Stomach (tissue), 8 donors: ENCODE measurements at regions not wholly inside any gene's neighbourhood (a gene's known extent, or its start where the extent isn't known, plus 50 kb on each side); places are given as distances from the start of the nearest gene placed in this dataset.
"Not testable (repeated sequence)": the region's sequence is repeated elsewhere in the genome, so short reads cannot be mapped to it uniquely, and the experiment has no call there.

Source experiments
- DNase-seq, 2 donors: peaks; one replicate each; pipeline versions ENCODE4 v3.0.0 to v3.0.0-alpha.2; 2013 to 2019
- H3K27ac ChIP-seq, 5 donors: fragments of 200-600 bp in 4 of 5; sonication (generic) in 4 of 5; one replicate each; pipeline ENCODE4 v1.5.1; 2013 to 2019; ENCODE audit warnings: mild to moderate bottlenecking in 1 of 5, moderate library complexity in 1 of 5
- H3K27me3 ChIP-seq, 3 donors: fragments of 200-600 bp; sonication (generic); one replicate each; pipeline ENCODE4 v1.5.1; 2017 to 2019; ENCODE audit warnings: mixed run types in 1 of 3
- H3K36me3 ChIP-seq, 4 donors: fragments of 200-600 bp; sonication (generic); 1 replicate in 3 of 4; 2 replicates in 1 of 4; pipeline ENCODE4 v1.5.1; 2016 to 2019
- H3K4me1 ChIP-seq, 4 donors: fragments of 200-600 bp; sonication (generic); one replicate each; pipeline ENCODE4 v1.5.1; 2016 to 2019
- H3K4me3 ChIP-seq, 4 donors: fragments of 200-600 bp; sonication (generic) in 3 of 4; one replicate each; pipeline ENCODE4 v1.5.1; 2016 to 2019; ENCODE audit warnings: mild to moderate bottlenecking in 1 of 4
- H3K9me3 ChIP-seq, 4 donors: fragments of 200-600 bp; sonication (generic); one replicate each; pipeline ENCODE4 v1.5.1; 2016 to 2019
- CTCF ChIP-seq, 7 experiments: fragments of 450-650 bp in 4 of 7; fragments of 200-600 bp in 3 of 7; sonication (generic) in 3 of 7; IDR thresholded peaks; one replicate each; pipeline ENCODE4 v1.5.1; 2016 to 2019; ENCODE audit warnings: antibody characterized with exemption in 7 of 7, control low read depth in 2 of 7, mild to moderate bottlenecking in 1 of 7
- EP300 ChIP-seq: sonication (generic); formaldehyde crosslinking; IDR thresholded peaks from one replicate; pipeline ENCODE4 v1.6.1; 2017; ENCODE audit warnings: antibody characterized with exemption
- POLR2A ChIP-seq, 4 donors: fragments of 450-650 bp; IDR thresholded peaks; one replicate each; pipeline ENCODE4 v1.6.1; 2016; ENCODE audit warnings: antibody characterized with exemption in 4 of 4, control low read depth in 2 of 4, mild to moderate bottlenecking in 1 of 4, moderate library complexity in 1 of 4
- POLR2AphosphoS5 ChIP-seq, 3 donors: sonication (generic); formaldehyde crosslinking; IDR thresholded peaks; one replicate each; pipeline ENCODE4 v1.6.1; 2016; ENCODE audit warnings: antibody characterized with exemption in 3 of 3
- WGBS, 5 donors: extraction: QIAGEN DNeasy Blood & Tissue Kit in 3 of 5; methylation state at CpG; one replicate each; pipeline versions ENCODE4 v1.1.5 to v1.1.7; 2013 to 2018; 5-methylcytosine and 5-hydroxymethylcytosine counted together
- intact Hi-C: fragments of 100-400 bp; cut with DNase I; formaldehyde crosslinking; loops from one replicate; pipeline ENCODE4 v1.15.1; 2023; ENCODE audit warnings: low total_unique reads
- donor health status: healthy with polysubstance abuse.
- donor health status: Bipolar disorder and iron deficiency.
- donor health status: healthy.

- H3K27ac ChIP-seq, result no peak overlapping the region
- no peak for DNase-seq
- H3K27me3 ChIP-seq, result no peaks in the 10 kb centered on the region
- WGBS, 5 donors, result 66 to 92% (median 86%) methylated on average over 2 of the region's 2 CpGs
- H3K9me3 ChIP-seq, result no peaks in the 10 kb centered on the region
- H3K4me1 ChIP-seq, result no peaks in the 10 kb centered on the region
- H3K4me3 ChIP-seq, result no peak overlapping the region
- intact Hi-C loops, result no loop called here
- TF ChIP-seq CTCF (IDR thresholded peaks at IDR 0.05) (no peak), POLR2AphosphoS5 (IDR thresholded peaks at IDR 0.05) (no peak), EP300 (no peak), POLR2A (IDR thresholded peaks at IDR 0.05) (no peak)
- H3K36me3 ChIP-seq, result no peaks in the 10 kb centered on the region
Measured at GRCh38 chr11:106523171-106523570, 445.7 kb downstream of the AASDHPPT start.

- no peaks in the 10 kb centered on the region for H3K27me3 ChIP-seq
- no peaks in the 10 kb centered on the region for H3K36me3 ChIP-seq
- DNase-seq, result no peak
- TF ChIP-seq CTCF (IDR thresholded peaks at IDR 0.05), result no peak
- no peak for TF ChIP-seq EP300
- TF ChIP-seq POLR2A (IDR thresholded peaks at IDR 0.05), result no peak
- no peak for TF ChIP-seq POLR2AphosphoS5 (IDR thresholded peaks at IDR 0.05)
- intact Hi-C loops, result no loop called here
- H3K4me1 ChIP-seq, result no peaks in the 10 kb centered on the region
- no peak overlapping the region for H3K4me3 ChIP-seq
- 83 to 89% (median 88%) methylated on average over 2 of the region's 2 CpGs for WGBS, 5 donors
- no peak overlapping the region for H3K27ac ChIP-seq
- H3K9me3 ChIP-seq, result no peaks in the 10 kb centered on the region
Measured at GRCh38 chr11:106523921-106524320, 446.5 kb downstream of the AASDHPPT start.

DNA sequence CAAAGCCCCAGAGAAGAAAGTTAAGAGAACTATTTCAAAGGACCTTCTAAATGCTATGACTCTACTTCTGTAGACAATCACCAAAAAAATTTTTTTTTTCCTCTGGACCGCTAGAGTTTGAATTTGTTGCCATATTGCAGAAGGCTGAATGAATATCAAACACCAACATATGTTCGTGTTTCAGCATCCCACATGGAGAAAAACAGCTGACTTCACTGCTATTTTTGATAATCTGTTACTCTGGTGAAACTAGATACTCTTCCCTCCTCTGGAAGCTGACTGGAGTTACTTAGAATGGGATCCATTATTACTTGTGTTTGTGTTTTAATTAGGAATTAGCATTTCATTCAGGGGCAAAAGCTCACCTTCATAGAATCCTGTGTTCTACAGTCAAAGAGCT is 447.0 kb downstream of the AASDHPPT start:
- intact Hi-C loops, result no loop called here
- no peaks in the 10 kb centered on the region for H3K9me3 ChIP-seq
- DNase-seq, result no peak
- WGBS, 5 donors, result 63 to 80% (median 76%) methylated on average over 2 of the region's 2 CpGs
- TF ChIP-seq EP300 (no peak), CTCF (IDR thresholded peaks at IDR 0.05) (no peak), POLR2AphosphoS5 (IDR thresholded peaks at IDR 0.05) (no peak)
- H3K4me1 ChIP-seq, result no peaks in the 10 kb centered on the region
- H3K27me3 ChIP-seq, result no peaks in the 10 kb centered on the region
- H3K4me3 ChIP-seq, result no peak overlapping the region
- H3K27ac ChIP-seq, result no peak overlapping the region
- H3K36me3 ChIP-seq, result no peaks in the 10 kb centered on the region

DNA sequence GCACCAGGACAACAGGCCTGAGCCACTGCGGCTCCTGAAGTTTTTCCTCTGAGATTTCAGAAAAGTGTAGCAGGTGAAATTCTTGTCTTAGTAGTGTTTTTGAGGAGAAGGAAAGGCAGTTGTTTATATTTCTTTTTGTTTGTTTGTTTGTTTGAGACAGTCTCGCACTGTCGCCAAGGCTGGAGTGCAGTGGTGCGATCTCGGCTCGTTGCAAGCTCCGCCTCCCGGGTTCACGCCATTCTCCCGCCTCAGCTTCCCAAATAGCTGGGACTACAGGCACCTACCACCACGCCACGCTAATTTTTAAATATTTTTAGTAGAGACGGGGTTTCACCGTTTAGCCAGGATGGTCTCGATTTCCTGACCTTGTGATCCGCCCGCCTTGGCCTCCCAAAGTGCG is 454.2 kb downstream of the AASDHPPT start:
- H3K36me3 ChIP-seq, H3K27ac ChIP-seq, H3K27me3 ChIP-seq, H3K4me3 ChIP-seq, H3K9me3 ChIP-seq, H3K4me1 ChIP-seq, DNase-seq, intact Hi-C loops: not testable (repeated sequence)
- WGBS, 5 donors, result 82 to 88% (median 85%) methylated on average over 18 of the region's 18 CpGs

GRCh38 chr11:106533046-106533445 is 455.6 kb downstream of the AASDHPPT start:
- no peak for TF ChIP-seq POLR2AphosphoS5 (IDR thresholded peaks at IDR 0.05)
- no peak for TF ChIP-seq CTCF (IDR thresholded peaks at IDR 0.05)
- TF ChIP-seq EP300, result no peak
- TF ChIP-seq POLR2A (IDR thresholded peaks at IDR 0.05), result no peak
- 87 to 95% (median 91%) methylated on average over 2 of the region's 2 CpGs for WGBS, 5 donors
- Histone ChIP-seq H3K27ac (no peak overlapping the region), H3K36me3 (no peaks in the 10 kb centered on the region), H3K4me1 (no peaks in the 10 kb centered on the region), H3K4me3 (no peak overlapping the region), H3K27me3 (no peaks in the 10 kb centered on the region), H3K9me3 (no peaks in the 10 kb centered on the region)
- intact Hi-C loops, result no loop called here
- no peak for DNase-seq
